COLO668 (cell line): ENCODE measurements at regions not wholly inside any gene's neighbourhood (a gene's known extent, or its start where the extent isn't known, plus 50 kb on each side); places are given as distances from the start of the nearest gene placed in this dataset.

Experiments
- DNase-seq: peaks from one replicate; lab custom pipeline; 2025; ENCODE audit not compliant: unreplicated experiment; lab: John Stamatoyannopoulos, UW

- DNase-seq, result no peak
Measured at GRCh38 chr7:116445447-116446211, 53.9 kb upstream of the CAV2 start.

- no peak for DNase-seq
Measured at GRCh38 chr7:116446212-116446855, 53.2 kb upstream of the CAV2 start.

- DNase-seq, result no peak
Measured at GRCh38 chr7:116447436-116447835, 52.1 kb upstream of the CAV2 start.

DNA sequence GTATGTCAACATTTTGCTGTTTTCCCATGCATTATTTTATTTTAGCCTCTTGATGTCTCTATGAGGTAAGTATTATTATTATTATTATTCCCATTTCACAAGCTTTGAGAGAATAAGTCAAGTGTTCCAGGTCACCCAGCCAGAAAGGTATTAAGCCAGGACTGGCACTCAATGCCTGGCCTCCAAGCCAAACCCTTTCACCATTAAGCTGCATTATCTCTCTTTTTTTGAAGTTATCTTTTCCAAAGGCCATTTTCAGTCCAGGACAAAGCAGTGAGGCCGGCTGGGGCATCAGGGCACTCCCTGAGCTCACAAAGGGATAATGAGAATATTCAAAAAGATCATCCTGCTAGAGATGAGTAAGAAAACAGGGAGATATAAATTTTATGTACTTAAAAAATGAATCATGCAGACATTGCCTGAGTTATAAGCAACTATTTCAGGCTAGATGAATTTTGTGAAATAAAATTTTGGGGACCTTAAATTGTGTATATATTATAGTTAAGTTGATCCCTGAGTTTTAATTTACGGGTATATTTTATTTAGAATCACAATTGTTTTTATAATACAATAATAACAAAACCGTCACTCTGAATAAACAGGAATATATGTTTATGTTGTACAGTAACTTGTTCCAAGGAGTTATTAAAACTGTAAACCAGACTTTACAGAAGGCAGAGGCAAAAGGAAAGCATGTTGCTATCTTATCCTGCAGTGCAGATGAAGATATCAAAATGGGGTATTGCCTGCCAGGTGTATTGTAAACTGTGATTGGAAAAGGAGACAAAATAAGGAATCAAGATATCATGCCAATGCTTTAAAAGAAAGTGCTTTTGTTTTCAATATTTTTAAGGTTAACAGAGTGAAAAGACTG, 51.3 kb upstream of the CAV2 start:
- no peak for DNase-seq

- DNase-seq, result no peak
Measured at GRCh38 chr7:116449441-116449840, 50.1 kb upstream of the CAV2 start.
